ENCODE measurements at regions not wholly inside any gene's neighbourhood (a gene's known extent, or its start where the extent isn't known, plus 50 kb on each side); places are given as distances from the start of the nearest gene placed in this dataset.

- no peak for DNase-seq (ENCODE audit: low spot score)
- no peak for TF ChIP-seq EZH2 (IDR thresholded peaks at IDR 0.05; ENCODE audit: borderline replicate concordance, low read depth, low read length, poor library complexity, severe bottlenecking)
- TF ChIP-seq CTCF (conservative IDR thresholded peaks at IDR 0.05; ENCODE audit: low read depth, low read length), result no peak
- intact Hi-C loops (cut with micrococcal nuclease; ENCODE audit: unreplicated experiment), result no loop called here
- no peaks in the 10 kb centered on the region for H3K4me1 ChIP-seq (ENCODE audit: insufficient read depth, low read length, poor library complexity, severe bottlenecking)
- CTCF ChIA-PET, result no interaction called here
- H3K9me3 ChIP-seq (ENCODE audit: low read depth, low read length, poor library complexity, severe bottlenecking), result no peaks in the 10 kb centered on the region
- POLR2A ChIA-PET (ENCODE audit: low non-redundant PET), result no interaction called here
- BruUV-seq (replicated peaks), result no TSS peak
- H3K4me3 ChIP-seq (ENCODE audit: low read depth, low read length, poor library complexity, severe bottlenecking), result no peak overlapping the region
- no peaks in the 10 kb centered on the region for H3K27me3 ChIP-seq (replicated peaks; ENCODE audit: insufficient read depth, low read depth, low read length, poor library complexity)
- no peaks in the 10 kb centered on the region for H3K36me3 ChIP-seq (ENCODE audit: insufficient read depth, low read length, poor library complexity, severe bottlenecking)
- H3K27ac ChIP-seq (ENCODE audit: low read depth, low read length, poor library complexity, severe bottlenecking), result no peak overlapping the region
Observed at GRCh38 chr9:6098431-6098830, 83.0 kb upstream of the RANBP6 start.

GRCh38 chr9:6096821-6097220 is 81.4 kb upstream of the RANBP6 start:
- TF ChIP-seq CTCF (conservative IDR thresholded peaks at IDR 0.05; ENCODE audit: low read depth, low read length), result no peak
- TF ChIP-seq EZH2 (IDR thresholded peaks at IDR 0.05; ENCODE audit: borderline replicate concordance, low read depth, low read length, poor library complexity, severe bottlenecking), result no peak
- ChIA-PET POLR2A (ENCODE audit: low non-redundant PET) (no interaction called here), CTCF (no interaction called here)
- Histone ChIP-seq H3K4me3 (ENCODE audit: low read depth, low read length, poor library complexity, severe bottlenecking) (no peak overlapping the region), H3K27ac (ENCODE audit: low read depth, low read length, poor library complexity, severe bottlenecking) (no peak overlapping the region), H3K4me1 (ENCODE audit: insufficient read depth, low read length, poor library complexity, severe bottlenecking) (no peaks in the 10 kb centered on the region), H3K36me3 (ENCODE audit: insufficient read depth, low read length, poor library complexity, severe bottlenecking) (no peaks in the 10 kb centered on the region), H3K9me3 (ENCODE audit: low read depth, low read length, poor library complexity, severe bottlenecking) (no peaks in the 10 kb centered on the region), H3K27me3 (replicated peaks; ENCODE audit: insufficient read depth, low read depth, low read length, poor library complexity) (no peaks in the 10 kb centered on the region)
- intact Hi-C loops (cut with micrococcal nuclease; ENCODE audit: unreplicated experiment), result no loop called here
- BruUV-seq (replicated peaks), result no TSS peak
- no peak for DNase-seq (ENCODE audit: low spot score)

- no peaks in the 10 kb centered on the region for H3K4me1 ChIP-seq (ENCODE audit: insufficient read depth, low read length, poor library complexity, severe bottlenecking)
- no TSS peak for BruUV-seq (replicated peaks)
- ChIA-PET CTCF (no interaction called here), POLR2A (ENCODE audit: low non-redundant PET) (no interaction called here)
- H3K27me3 ChIP-seq (replicated peaks; ENCODE audit: insufficient read depth, low read depth, low read length, poor library complexity), result no peaks in the 10 kb centered on the region
- no peak for DNase-seq (ENCODE audit: low spot score)
- no peak for TF ChIP-seq EZH2 (IDR thresholded peaks at IDR 0.05; ENCODE audit: borderline replicate concordance, low read depth, low read length, poor library complexity, severe bottlenecking)
- TF ChIP-seq CTCF (conservative IDR thresholded peaks at IDR 0.05; ENCODE audit: low read depth, low read length), result no peak
- intact Hi-C loops (cut with micrococcal nuclease; ENCODE audit: unreplicated experiment), result no loop called here
- no peaks in the 10 kb centered on the region for H3K9me3 ChIP-seq (ENCODE audit: low read depth, low read length, poor library complexity, severe bottlenecking)
- no peaks in the 10 kb centered on the region for H3K36me3 ChIP-seq (ENCODE audit: insufficient read depth, low read length, poor library complexity, severe bottlenecking)
- H3K4me3 ChIP-seq (ENCODE audit: low read depth, low read length, poor library complexity, severe bottlenecking), result no peak overlapping the region
- no peak overlapping the region for H3K27ac ChIP-seq (ENCODE audit: low read depth, low read length, poor library complexity, severe bottlenecking)
Observed at GRCh38 chr9:6090277-6091210, 75.1 kb upstream of the RANBP6 start.

Measured in A673 (cell line).